ENCODE measurements at regions not wholly inside any gene's neighbourhood (a gene's known extent, or its start where the extent isn't known, plus 50 kb on each side); places are given as distances from the start of the nearest gene placed in this dataset.

- ChIA-PET POLR2A (no interaction called here), CTCF (no interaction called here)
Measured at GRCh38 chr12:104846056-104846767, 111.9 kb downstream of the SLC41A2 start.

GRCh38 chr12:104844123-104844522 lies 114.0 kb downstream of the SLC41A2 start:
- ChIA-PET CTCF (no interaction called here), POLR2A (no interaction called here)
- no peak for TF ChIP-seq FOXK2 (IDR thresholded peaks at IDR 0.05)
- no peak for TF ChIP-seq L3MBTL2 (conservative IDR thresholded peaks at IDR 0.05)
- no peak for TF ChIP-seq FOXM1 (IDR thresholded peaks at IDR 0.05; ENCODE audit: borderline replicate concordance)
- no peak for TF ChIP-seq FOXA1 (IDR thresholded peaks at IDR 0.05)
- TF ChIP-seq SP1 (IDR thresholded peaks at IDR 0.05), result no peak
- TF ChIP-seq ARNT (IDR thresholded peaks at IDR 0.05), result no peak
- no peak for TF ChIP-seq TARDBP (IDR thresholded peaks at IDR 0.05)
- TF ChIP-seq BHLHE40 (IDR thresholded peaks at IDR 0.05; ENCODE audit: borderline replicate concordance), result no peak
- TF ChIP-seq NFRKB (IDR thresholded peaks at IDR 0.05), result no peak
- TF ChIP-seq ZNF384 (IDR thresholded peaks at IDR 0.05), result no peak
- TF ChIP-seq SUZ12 (IDR thresholded peaks at IDR 0.05), result no peak
- TF ChIP-seq LEF1 (IDR thresholded peaks at IDR 0.05; ENCODE audit: borderline replicate concordance), result no peak
- TF ChIP-seq PKNOX1 (IDR thresholded peaks at IDR 0.05), result no peak
- no peak for TF ChIP-seq ELF4 (IDR thresholded peaks at IDR 0.05)
- TF ChIP-seq CTBP1 (IDR thresholded peaks at IDR 0.05; ENCODE audit: borderline replicate concordance), result no peak
- no peak for TF ChIP-seq HDGF (IDR thresholded peaks at IDR 0.05; ENCODE audit: borderline replicate concordance)
- DNase-seq (ENCODE audit: extremely low spot score), result no peak

More at GRCh38 chr12:104846056-104846767, 111.9 kb downstream of the SLC41A2 start:
- TF ChIP-seq HDGF (IDR thresholded peaks at IDR 0.05; ENCODE audit: borderline replicate concordance) (no peak), CTBP1 (IDR thresholded peaks at IDR 0.05; ENCODE audit: borderline replicate concordance) (no peak), ARNT (IDR thresholded peaks at IDR 0.05) (no peak), SP1 (IDR thresholded peaks at IDR 0.05) (no peak), LEF1 (IDR thresholded peaks at IDR 0.05; ENCODE audit: borderline replicate concordance) (no peak), ELF4 (IDR thresholded peaks at IDR 0.05) (no peak), ZNF384 (IDR thresholded peaks at IDR 0.05) (no peak), SUZ12 (IDR thresholded peaks at IDR 0.05) (no peak), NFRKB (IDR thresholded peaks at IDR 0.05) (no peak), FOXA1 (IDR thresholded peaks at IDR 0.05) (no peak), PKNOX1 (IDR thresholded peaks at IDR 0.05) (no peak), FOXK2 (IDR thresholded peaks at IDR 0.05) (no peak), L3MBTL2 (conservative IDR thresholded peaks at IDR 0.05) (no peak), BHLHE40 (IDR thresholded peaks at IDR 0.05; ENCODE audit: borderline replicate concordance) (no peak), FOXM1 (IDR thresholded peaks at IDR 0.05; ENCODE audit: borderline replicate concordance) (no peak), TARDBP (IDR thresholded peaks at IDR 0.05) (no peak)
- DNase-seq (ENCODE audit: extremely low spot score), result no peak

- ChIA-PET CTCF (no interaction called here), POLR2A (no interaction called here)
- TF ChIP-seq TARDBP (IDR thresholded peaks at IDR 0.05) (no peak), FOXK2 (IDR thresholded peaks at IDR 0.05) (no peak), NFRKB (IDR thresholded peaks at IDR 0.05) (no peak), FOXA1 (IDR thresholded peaks at IDR 0.05) (no peak), FOXM1 (IDR thresholded peaks at IDR 0.05; ENCODE audit: borderline replicate concordance) (no peak), SUZ12 (IDR thresholded peaks at IDR 0.05) (no peak), BHLHE40 (IDR thresholded peaks at IDR 0.05; ENCODE audit: borderline replicate concordance) (no peak), PKNOX1 (IDR thresholded peaks at IDR 0.05) (no peak), ARNT (IDR thresholded peaks at IDR 0.05) (no peak)
- no peak for DNase-seq (ENCODE audit: extremely low spot score)
Measured at GRCh38 chr12:104840262-104840661, 117.8 kb downstream of the SLC41A2 start.

GRCh38 chr12:104835317-104835716 lies 122.8 kb downstream of the SLC41A2 start:
- TF ChIP-seq ZNF384 (IDR thresholded peaks at IDR 0.05), result no peak
- no peak for TF ChIP-seq FOXM1 (IDR thresholded peaks at IDR 0.05; ENCODE audit: borderline replicate concordance)
- TF ChIP-seq CTBP1 (IDR thresholded peaks at IDR 0.05; ENCODE audit: borderline replicate concordance), result no peak
- no peak for TF ChIP-seq NFRKB (IDR thresholded peaks at IDR 0.05)
- TF ChIP-seq TARDBP (IDR thresholded peaks at IDR 0.05), result no peak
- no peak for TF ChIP-seq FOXA1 (IDR thresholded peaks at IDR 0.05)
- no peak for TF ChIP-seq LEF1 (IDR thresholded peaks at IDR 0.05; ENCODE audit: borderline replicate concordance)
- no peak for TF ChIP-seq L3MBTL2 (conservative IDR thresholded peaks at IDR 0.05)
- TF ChIP-seq ARNT (IDR thresholded peaks at IDR 0.05), result no peak
- no peak for TF ChIP-seq SP1 (IDR thresholded peaks at IDR 0.05)
- DNase-seq (ENCODE audit: extremely low spot score), result no peak
- CTCF ChIA-PET, result no interaction called here
- POLR2A ChIA-PET, result no interaction called here

- ChIA-PET POLR2A (no interaction called here), CTCF (no interaction called here)
- TF ChIP-seq SP1 (IDR thresholded peaks at IDR 0.05) (no peak), BHLHE40 (IDR thresholded peaks at IDR 0.05; ENCODE audit: borderline replicate concordance) (no peak), TARDBP (IDR thresholded peaks at IDR 0.05) (no peak), PKNOX1 (IDR thresholded peaks at IDR 0.05) (no peak), SUZ12 (IDR thresholded peaks at IDR 0.05) (no peak), ELF4 (IDR thresholded peaks at IDR 0.05) (no peak), HDGF (IDR thresholded peaks at IDR 0.05; ENCODE audit: borderline replicate concordance) (no peak), CTBP1 (IDR thresholded peaks at IDR 0.05; ENCODE audit: borderline replicate concordance) (no peak), LEF1 (IDR thresholded peaks at IDR 0.05; ENCODE audit: borderline replicate concordance) (no peak)
- no peak for DNase-seq (ENCODE audit: extremely low spot score)
Measured at GRCh38 chr12:104834607-104835006, 123.5 kb downstream of the SLC41A2 start.

Data from HEK293T (cell line).